Naive B cell (primary cell): ENCODE measurements at regions not wholly inside any gene's neighbourhood (a gene's known extent, or its start where the extent isn't known, plus 50 kb on each side); places are given as distances from the start of the nearest gene placed in this dataset.

Source experiments
- ATAC-seq, 2 donors: fragments of 150-1000 bp; cut with Tn5 transposase; 2 replicates each; pipeline ENCODE4 v1.10.0; 2021; ENCODE audit warnings: low read depth in 2 of 2, mild to moderate bottlenecking in 2 of 2, moderate library complexity in 2 of 2
- DNase-seq: peaks from one replicate; pipeline ENCODE4 v3.0.0; 2022
- H3K27ac Mint-ChIP-seq, 6 donors: one replicate each; pipeline ENCODE4 v1.8.0; 2020 to 2022; ENCODE audit warnings: mild to moderate bottlenecking in 6 of 6, mixed read lengths in 6 of 6, moderate library complexity in 5 of 6, inconsistent platforms in 2 of 6
- H3K27me3 Mint-ChIP-seq, 3 donors: one replicate each; pipeline ENCODE4 v1.8.0; 2021 to 2022; ENCODE audit warnings: mixed read lengths in 3 of 3, mild to moderate bottlenecking in 1 of 3
- H3K36me3 Mint-ChIP-seq, 2 donors: one replicate each; pipeline ENCODE4 v1.8.0; 2020 to 2022; ENCODE audit warnings: mixed read lengths in 2 of 2, inconsistent platforms in 1 of 2, mild to moderate bottlenecking in 1 of 2
- H3K4me1 Mint-ChIP-seq, 3 donors: one replicate each; pipeline ENCODE4 v1.8.0; 2020 to 2022; ENCODE audit warnings: mixed read lengths in 3 of 3, inconsistent platforms in 1 of 3, mild to moderate bottlenecking in 1 of 3, moderate library complexity in 1 of 3
- H3K4me3 Mint-ChIP-seq, 8 donors: one replicate each; pipeline ENCODE4 v1.8.0; 2020 to 2022; ENCODE audit warnings: mild to moderate bottlenecking in 8 of 8, mixed read lengths in 8 of 8, moderate library complexity in 8 of 8, inconsistent platforms in 2 of 8
- H3K9me3 Mint-ChIP-seq, 7 donors: one replicate each; pipeline ENCODE4 v1.8.0; 2020 to 2022; ENCODE audit warnings: mixed read lengths in 7 of 7, mild to moderate bottlenecking in 5 of 7, inconsistent platforms in 2 of 7, moderate library complexity in 1 of 7

DNA sequence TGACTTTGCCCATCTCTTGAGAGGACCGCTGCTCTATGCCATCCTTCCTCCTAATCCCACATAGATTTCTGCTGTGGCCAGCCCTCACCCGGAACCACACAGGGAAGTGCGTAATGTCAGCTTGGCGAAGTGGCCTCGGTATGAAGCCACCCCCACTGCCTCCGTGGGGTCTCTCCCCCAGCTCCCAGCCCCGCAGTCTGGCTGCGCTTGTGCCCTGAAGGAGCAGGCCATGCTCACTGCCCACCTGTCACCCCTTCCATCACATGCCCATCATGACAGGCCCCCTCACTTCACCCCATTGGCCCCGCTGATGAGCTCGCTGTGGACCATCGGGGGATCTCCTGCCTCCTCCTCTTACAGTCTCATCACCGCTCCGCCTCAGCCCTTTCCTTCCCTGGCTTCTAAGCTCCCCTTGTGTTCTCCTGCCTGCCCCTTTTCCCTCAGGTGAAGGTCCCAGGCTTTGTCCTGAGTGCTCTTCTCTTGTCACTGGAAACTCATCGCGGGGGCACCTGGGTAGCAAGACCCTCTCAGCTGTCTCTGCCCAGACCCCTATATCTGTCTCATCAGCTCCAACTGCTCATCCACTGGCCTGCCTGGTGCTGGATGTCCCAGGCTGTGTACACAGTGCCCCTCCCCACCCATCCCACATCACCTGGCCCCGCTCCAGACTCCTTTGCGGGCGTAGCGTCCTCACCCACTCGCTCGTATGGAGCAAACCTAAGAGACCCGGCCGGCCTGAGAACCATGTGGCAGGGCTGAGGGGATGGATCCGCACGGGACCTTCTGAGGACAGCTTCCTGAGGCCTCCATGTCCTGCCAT is 81.7 kb downstream of the GLI2 start:
- ATAC-seq (no peak), DNase-seq (no peak)
- H3K9me3 Mint-ChIP-seq: peaks cover 0 to 1% (median 0%) of the 10 kb centered on the region in 7 donors
- H3K27me3 Mint-ChIP-seq: no peaks in the 10 kb centered on the region
- H3K4me3 Mint-ChIP-seq: no peak overlapping the region
- H3K36me3 Mint-ChIP-seq: no peaks in the 10 kb centered on the region
- no peak overlapping the region for H3K27ac Mint-ChIP-seq
- H3K4me1 Mint-ChIP-seq: peaks cover 0 to 2% (median 0%) of the 10 kb centered on the region in 3 donors

DNA sequence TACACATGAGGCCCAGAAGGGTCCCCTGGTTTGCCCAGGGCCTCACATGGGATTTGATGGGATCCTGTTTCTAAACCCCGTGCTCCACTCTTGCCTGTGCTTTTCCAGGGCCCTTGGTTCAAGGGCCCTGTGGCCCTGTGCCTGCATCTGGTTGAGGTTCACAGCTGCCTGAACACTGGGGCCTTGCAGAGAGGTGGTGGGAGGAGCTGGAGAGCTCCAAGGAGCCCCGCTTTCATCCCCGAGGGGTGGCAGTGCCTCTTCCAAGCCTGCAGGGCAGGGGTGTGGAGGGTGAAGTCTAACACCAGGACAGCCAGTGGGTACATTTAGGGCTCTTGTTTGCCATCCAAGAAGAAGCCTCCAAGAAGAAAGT is 82.3 kb downstream of the GLI2 start:
- DNase-seq: no peak
- Mint-ChIP-seq H3K36me3 (no peaks in the 10 kb centered on the region), H3K27ac (no peak overlapping the region), H3K4me1 (peaks cover 0 to 2% (median 0%) of the 10 kb centered on the region in 3 donors), H3K4me3 (no peak overlapping the region), H3K27me3 (no peaks in the 10 kb centered on the region), H3K9me3 (no peaks in the 10 kb centered on the region)
- no peak for ATAC-seq

GRCh38 chr2:120818441-120818920 is 82.8 kb downstream of the GLI2 start:
- Mint-ChIP-seq H3K36me3 (no peaks in the 10 kb centered on the region), H3K4me1 (peaks cover 0 to 2% (median 0%) of the 10 kb centered on the region in 3 donors), H3K4me3 (no peak overlapping the region), H3K27ac (no peak overlapping the region), H3K27me3 (no peaks in the 10 kb centered on the region), H3K9me3 (no peaks in the 10 kb centered on the region)
- DNase-seq: no peak
- no peak for ATAC-seq

- H3K27me3 Mint-ChIP-seq: no peaks in the 10 kb centered on the region
- H3K27ac Mint-ChIP-seq: no peak overlapping the region
- ATAC-seq (no peak), DNase-seq (no peak)
- no peak overlapping the region for H3K4me3 Mint-ChIP-seq
- peaks cover 0 to 2% (median 0%) of the 10 kb centered on the region in 3 donors for H3K4me1 Mint-ChIP-seq
- no peaks in the 10 kb centered on the region for H3K9me3 Mint-ChIP-seq
- no peaks in the 10 kb centered on the region for H3K36me3 Mint-ChIP-seq
Observed at GRCh38 chr2:120819720-120820210, 84.1 kb downstream of the GLI2 start.

DNA sequence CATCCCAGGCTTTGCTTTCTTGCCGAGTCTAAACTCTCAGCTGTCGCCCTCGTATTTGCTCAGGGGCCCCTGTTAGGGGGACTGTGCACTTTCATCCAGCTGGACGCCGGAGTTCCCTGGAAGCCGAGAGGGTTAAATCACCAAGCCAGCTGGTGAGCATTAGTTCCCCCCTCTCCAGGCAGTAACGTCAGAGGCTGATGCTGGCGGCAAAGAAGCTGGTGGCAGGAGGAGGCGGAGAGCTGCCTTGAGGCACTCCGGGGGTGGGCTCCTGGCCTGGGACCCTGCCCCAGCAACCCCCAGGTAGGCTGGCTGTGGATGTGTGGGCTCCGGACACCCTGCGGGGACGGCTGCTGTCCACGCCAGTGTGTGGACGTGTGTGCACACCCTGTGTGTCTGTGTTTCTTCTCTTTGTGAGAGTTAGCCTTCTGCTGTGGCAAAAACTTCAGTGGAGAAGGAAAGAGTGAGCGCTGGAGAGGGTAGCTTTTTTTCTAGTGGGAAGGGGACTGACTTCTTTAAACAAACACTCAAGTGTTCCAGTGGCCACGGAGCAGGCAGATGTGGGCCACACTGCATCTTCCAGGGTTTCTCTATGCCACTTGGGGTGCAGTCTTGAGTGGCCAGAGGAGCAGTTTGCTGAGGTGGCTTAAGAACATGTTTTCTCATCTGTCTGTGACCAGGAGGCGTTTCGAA is 84.7 kb downstream of the GLI2 start:
- Mint-ChIP-seq H3K4me3 (no peak overlapping the region), H3K27me3 (no peaks in the 10 kb centered on the region), H3K4me1 (peaks cover 0 to 2% (median 0%) of the 10 kb centered on the region in 3 donors), H3K27ac (no peak overlapping the region), H3K36me3 (no peaks in the 10 kb centered on the region), H3K9me3 (no peaks in the 10 kb centered on the region)
- DNase-seq (no peak), ATAC-seq (no peak)

- no peaks in the 10 kb centered on the region for H3K36me3 Mint-ChIP-seq
- peaks cover 0 to 2% (median 0%) of the 10 kb centered on the region in 3 donors for H3K4me1 Mint-ChIP-seq
- H3K27me3 Mint-ChIP-seq: no peaks in the 10 kb centered on the region
- H3K4me3 Mint-ChIP-seq: no peak overlapping the region
- ATAC-seq (no peak), DNase-seq (no peak)
- H3K9me3 Mint-ChIP-seq: no peaks in the 10 kb centered on the region
- no peak overlapping the region for H3K27ac Mint-ChIP-seq
Observed at GRCh38 chr2:120820953-120821279, 85.2 kb downstream of the GLI2 start.

GRCh38 chr2:120821446-120822160 is 85.9 kb downstream of the GLI2 start:
- no peak overlapping the region for H3K4me3 Mint-ChIP-seq
- H3K36me3 Mint-ChIP-seq: no peaks in the 10 kb centered on the region
- ATAC-seq (no peak), DNase-seq (no peak)
- H3K4me1 Mint-ChIP-seq: peaks cover 0 to 2% (median 0%) of the 10 kb centered on the region in 3 donors
- no peaks in the 10 kb centered on the region for H3K27me3 Mint-ChIP-seq
- H3K9me3 Mint-ChIP-seq: no peaks in the 10 kb centered on the region
- no peak overlapping the region for H3K27ac Mint-ChIP-seq

GRCh38 chr2:120822933-120823332 is 87.3 kb downstream of the GLI2 start:
- Mint-ChIP-seq H3K27me3 (no peaks in the 10 kb centered on the region), H3K4me1 (peaks cover 0 to 2% (median 0%) of the 10 kb centered on the region in 3 donors), H3K27ac (no peak overlapping the region), H3K36me3 (no peaks in the 10 kb centered on the region), H3K4me3 (no peak overlapping the region), H3K9me3 (no peaks in the 10 kb centered on the region)
- DNase-seq (no peak), ATAC-seq (no peak)

GRCh38 chr2:120823551-120823950 is 87.9 kb downstream of the GLI2 start:
- H3K27me3 Mint-ChIP-seq: no peaks in the 10 kb centered on the region
- ATAC-seq (no peak), DNase-seq (no peak)
- no peaks in the 10 kb centered on the region for H3K36me3 Mint-ChIP-seq
- H3K4me3 Mint-ChIP-seq: no peak overlapping the region
- peaks cover 0 to 2% (median 0%) of the 10 kb centered on the region in 3 donors for H3K4me1 Mint-ChIP-seq
- no peaks in the 10 kb centered on the region for H3K9me3 Mint-ChIP-seq
- no peak overlapping the region for H3K27ac Mint-ChIP-seq

DNA sequence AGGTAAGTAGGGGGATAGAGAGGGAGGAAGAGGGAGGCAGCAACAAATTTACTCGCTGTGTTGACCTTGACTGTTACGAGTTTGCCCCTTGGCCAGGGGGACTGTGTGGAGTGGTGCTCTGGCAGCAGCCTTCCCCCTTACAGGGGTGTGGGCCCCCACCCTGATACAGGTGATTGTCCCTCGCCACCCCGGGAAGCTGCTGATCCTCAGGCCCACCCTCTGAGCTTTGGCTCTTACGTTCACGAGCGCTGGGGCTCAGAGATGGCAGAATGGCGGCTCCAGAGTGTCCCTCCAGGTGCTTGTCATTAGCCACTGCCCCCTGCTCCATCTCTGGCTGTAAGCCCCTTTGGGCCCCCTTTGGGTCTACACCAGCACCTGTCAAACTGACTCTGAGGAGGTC is 88.6 kb downstream of the GLI2 start:
- peaks cover 0 to 2% (median 0%) of the 10 kb centered on the region in 3 donors for H3K4me1 Mint-ChIP-seq
- H3K9me3 Mint-ChIP-seq: no peaks in the 10 kb centered on the region
- H3K27ac Mint-ChIP-seq: no peak overlapping the region
- H3K4me3 Mint-ChIP-seq: no peak overlapping the region
- ATAC-seq (no peak), DNase-seq (no peak)
- H3K27me3 Mint-ChIP-seq: no peaks in the 10 kb centered on the region
- H3K36me3 Mint-ChIP-seq: no peaks in the 10 kb centered on the region

DNA sequence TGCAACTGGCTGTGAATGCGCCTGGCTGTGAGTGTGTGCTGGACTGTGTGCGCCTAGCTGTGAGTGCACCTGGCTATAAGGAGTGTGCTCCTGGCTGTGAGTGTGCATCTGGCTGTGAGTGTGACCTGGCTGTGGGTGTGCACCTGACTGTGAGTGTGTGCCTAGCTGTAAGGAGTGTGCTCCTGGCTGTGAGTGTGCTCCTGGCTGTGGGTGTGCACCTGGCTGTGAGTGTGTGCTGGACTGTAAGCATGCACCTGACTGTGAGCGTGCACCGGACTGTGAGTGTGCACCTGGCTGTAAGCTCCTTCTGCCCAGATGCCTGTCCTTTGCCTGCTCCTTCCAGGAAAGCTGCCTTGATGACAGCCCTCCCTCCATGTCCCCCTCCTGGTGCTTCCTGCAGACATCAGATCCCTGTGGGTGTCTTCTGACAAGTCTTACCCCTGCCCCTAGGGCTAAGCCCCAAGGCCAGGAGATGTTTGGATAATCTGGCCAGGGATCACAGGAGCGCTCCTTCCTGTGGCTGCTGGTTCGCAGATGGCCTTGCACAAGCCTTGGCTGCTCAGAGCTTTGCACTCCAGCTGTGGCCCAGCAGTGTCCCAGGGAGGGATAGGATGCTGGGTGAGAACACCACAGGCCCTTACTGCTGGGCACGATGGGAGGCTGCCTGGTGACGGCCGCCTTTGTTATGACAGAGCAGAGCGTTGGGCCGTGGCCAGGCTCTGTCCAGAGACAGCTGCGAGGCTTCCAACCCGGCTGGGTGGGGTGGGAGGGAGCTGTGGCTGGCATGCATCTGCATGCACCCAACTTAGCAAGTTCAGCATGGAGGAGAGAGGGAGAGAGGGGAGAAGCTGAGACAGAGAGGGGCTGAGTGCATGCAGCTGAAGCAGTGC is 89.9 kb downstream of the GLI2 start:
- no peak for DNase-seq
- Mint-ChIP-seq H3K27ac (no peak overlapping the region), H3K4me1 (peaks cover 0 to 2% (median 0%) of the 10 kb centered on the region in 3 donors), H3K27me3 (no peaks in the 10 kb centered on the region), H3K36me3 (no peaks in the 10 kb centered on the region), H3K4me3 (no peak overlapping the region), H3K9me3 (no peaks in the 10 kb centered on the region)
- ATAC-seq: no peak

GRCh38 chr2:120826260-120826648 is 90.6 kb downstream of the GLI2 start:
- DNase-seq (no peak), ATAC-seq (no peak)
- Mint-ChIP-seq H3K27ac (no peak overlapping the region), H3K4me3 (no peak overlapping the region), H3K9me3 (no peaks in the 10 kb centered on the region), H3K4me1 (no peaks in the 10 kb centered on the region), H3K36me3 (no peaks in the 10 kb centered on the region), H3K27me3 (no peaks in the 10 kb centered on the region)
